Dedifferentiated amniotic fluid mesenchymal stem cell (primary cell): ENCODE measurements at regions not wholly inside any gene's neighbourhood (a gene's known extent, or its start where the extent isn't known, plus 50 kb on each side); places are given as distances from the start of the nearest gene placed in this dataset.

ENCODE experiments used
- DNase-seq: peaks from one replicate; pipeline ENCODE4 v3.0.0-alpha.2; 2016; ENCODE audit errors: extremely low spot score

DNA sequence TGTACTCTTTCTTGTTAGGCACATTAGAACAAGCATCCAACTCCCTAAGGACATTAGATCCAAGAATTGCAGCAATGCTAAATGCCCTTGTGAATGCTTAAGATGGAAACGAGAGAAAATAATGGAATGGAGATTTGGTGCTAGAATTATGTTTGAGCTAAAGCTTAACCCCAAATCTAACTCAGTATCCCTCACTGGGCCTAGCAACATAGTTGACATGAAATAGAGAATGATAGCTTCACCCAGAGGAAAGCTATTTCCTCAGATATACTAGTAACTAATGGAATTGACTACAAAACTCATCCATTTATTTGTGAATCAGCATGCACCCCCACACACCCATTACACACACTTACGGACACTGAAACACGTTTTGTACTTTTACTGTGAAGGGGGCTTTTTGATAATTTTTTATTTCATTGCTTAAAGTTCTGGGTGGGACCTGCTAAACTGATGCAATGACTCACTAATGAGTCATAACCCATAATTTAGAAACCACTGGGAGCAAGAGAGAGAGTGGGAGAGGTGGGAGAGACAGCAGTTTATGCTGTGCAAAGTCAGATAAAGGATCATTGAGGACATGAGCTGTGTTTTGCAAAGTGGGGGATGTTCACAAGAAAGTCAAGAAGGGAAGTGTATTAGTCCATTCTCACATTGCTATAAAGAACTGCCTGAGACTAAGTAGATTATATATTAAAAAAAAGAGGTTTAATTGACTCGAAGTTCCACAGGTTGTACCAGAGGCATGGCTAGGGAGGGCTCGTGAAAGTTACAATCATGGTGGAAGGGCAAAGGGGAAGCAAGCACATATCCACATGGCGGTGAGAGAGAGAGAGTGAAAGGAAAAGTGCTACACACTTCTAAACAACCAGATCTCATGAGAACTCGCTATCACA, 382.7 kb downstream of the SFMBT2 start:
- no peak for DNase-seq

- no peak for DNase-seq
Measured at GRCh38 chr10:7027237-7027912, 383.5 kb downstream of the SFMBT2 start.

- no peak for DNase-seq
Measured at GRCh38 chr10:7026818-7027217, 384.0 kb downstream of the SFMBT2 start.

DNA sequence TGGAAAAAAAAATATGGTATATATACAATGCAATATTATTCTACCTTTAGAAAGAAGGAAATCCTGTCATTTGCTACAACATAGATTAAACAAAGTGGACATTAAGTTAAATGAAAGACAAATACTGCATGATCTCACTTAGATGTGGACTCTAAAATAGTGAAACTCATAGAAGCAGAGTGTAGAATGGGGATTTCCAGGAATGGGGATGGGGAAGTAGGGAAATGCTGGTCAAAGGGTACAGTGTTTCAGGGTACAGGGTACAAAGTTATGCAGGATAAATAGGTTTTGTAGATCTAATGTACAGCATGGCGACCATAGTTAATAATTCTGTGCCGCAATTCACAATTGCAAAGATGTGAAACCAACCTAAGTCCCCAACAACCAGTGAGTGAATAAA, 385.5 kb downstream of the SFMBT2 start:
- DNase-seq: no peak

- DNase-seq: no peak
Measured at GRCh38 chr10:7015457-7015856, 395.4 kb downstream of the SFMBT2 start.

DNA sequence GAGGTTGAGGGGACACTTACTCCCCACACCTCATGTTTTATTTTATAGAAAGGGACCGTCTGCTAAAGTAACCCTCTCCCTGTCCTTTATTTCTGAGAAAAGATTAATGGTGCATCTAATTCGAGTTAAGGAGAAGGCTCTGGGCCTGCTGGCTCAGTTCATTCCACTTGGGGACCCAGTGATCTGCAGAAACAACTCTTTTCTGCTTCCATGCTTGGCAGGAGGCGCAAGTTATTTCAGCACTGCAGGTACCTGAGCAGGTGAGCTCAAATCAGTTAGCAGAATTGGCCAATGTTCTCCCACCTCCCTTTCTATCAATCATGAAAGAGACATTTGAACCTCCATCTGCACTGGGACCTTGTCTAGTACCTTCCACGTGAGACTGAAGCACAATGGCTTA, 396.1 kb downstream of the SFMBT2 start:
- DNase-seq: no peak

GRCh38 chr10:7011994-7012393, 398.8 kb downstream of the SFMBT2 start:
- no peak for DNase-seq

GRCh38 chr10:7008645-7009044, 402.2 kb downstream of the SFMBT2 start:
- no peak for DNase-seq

- DNase-seq: no peak
Measured at GRCh38 chr10:7007600-7008190, 403.1 kb downstream of the SFMBT2 start.

- DNase-seq: no peak
Measured at GRCh38 chr10:7006566-7006965, 404.3 kb downstream of the SFMBT2 start.

DNA sequence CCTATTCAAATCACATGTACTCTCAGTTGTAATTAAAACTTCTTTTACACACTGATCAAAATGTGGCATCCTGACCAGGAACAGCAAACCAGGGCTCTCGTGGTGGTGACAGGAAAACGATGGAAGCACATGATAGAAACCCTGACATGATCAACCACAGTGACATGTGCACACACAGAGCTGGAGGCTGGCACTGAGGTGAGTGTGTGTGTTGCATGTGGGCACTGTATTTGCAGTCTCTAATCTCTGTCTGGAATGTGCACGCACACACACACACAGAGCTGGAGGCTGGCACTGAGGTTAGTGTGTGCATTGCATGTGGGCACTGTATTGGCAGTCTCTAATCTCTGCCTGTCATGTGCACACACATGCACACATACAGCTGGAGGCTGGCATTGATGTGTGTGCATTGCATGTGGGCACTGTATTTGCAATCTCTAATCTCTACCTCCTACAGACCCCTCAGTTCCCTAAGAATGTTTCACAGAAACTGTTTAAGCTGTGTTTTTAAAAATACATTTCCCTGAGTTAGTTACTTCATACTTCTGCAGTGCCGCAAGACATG, 406.9 kb downstream of the SFMBT2 start:
- DNase-seq: no peak

DNA sequence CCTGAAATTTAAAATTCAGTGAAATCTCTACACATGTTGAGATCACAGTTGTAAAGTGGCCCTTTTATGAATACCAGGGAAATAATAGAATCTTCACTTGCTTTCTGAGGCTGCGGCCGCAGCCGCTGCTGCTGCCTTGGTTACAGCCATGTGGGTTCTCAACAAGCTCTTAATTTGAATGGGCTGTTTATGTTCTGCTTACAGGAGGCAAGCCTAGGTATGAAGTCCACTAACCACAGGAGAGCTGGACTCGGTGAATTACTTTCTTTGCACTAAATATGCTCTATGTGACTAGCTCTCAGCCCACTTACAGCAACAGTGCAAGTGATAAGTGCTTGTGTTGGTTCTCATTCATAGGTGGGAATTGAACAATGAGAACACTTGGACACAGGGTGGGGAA, 410.8 kb downstream of the SFMBT2 start:
- DNase-seq: no peak

GRCh38 chr10:6999232-6999925, 411.5 kb downstream of the SFMBT2 start:
- no peak for DNase-seq

- DNase-seq: no peak
Measured at GRCh38 chr10:6997509-6997908, 413.3 kb downstream of the SFMBT2 start.

GRCh38 chr10:6996431-6996830, 414.4 kb downstream of the SFMBT2 start:
- no peak for DNase-seq

DNA sequence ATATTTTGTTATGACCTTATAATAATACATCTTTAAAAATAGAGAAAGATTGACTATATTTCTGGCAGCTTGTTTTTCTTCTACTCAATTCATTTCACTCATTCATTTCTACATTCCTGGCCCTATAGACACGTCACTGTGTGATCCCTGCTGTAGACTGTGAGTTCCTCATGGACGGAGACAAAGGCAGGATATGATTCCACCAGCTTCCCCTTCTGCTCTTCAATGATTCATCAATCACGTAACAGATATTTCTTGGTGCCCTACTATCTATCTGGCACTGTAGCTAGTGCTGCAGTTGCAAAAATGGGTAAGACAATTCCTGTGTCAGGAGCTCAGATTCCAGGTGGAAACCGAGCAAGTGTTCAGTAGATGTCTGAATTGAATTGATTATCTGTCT, 415.0 kb downstream of the SFMBT2 start:
- DNase-seq: no peak

DNA sequence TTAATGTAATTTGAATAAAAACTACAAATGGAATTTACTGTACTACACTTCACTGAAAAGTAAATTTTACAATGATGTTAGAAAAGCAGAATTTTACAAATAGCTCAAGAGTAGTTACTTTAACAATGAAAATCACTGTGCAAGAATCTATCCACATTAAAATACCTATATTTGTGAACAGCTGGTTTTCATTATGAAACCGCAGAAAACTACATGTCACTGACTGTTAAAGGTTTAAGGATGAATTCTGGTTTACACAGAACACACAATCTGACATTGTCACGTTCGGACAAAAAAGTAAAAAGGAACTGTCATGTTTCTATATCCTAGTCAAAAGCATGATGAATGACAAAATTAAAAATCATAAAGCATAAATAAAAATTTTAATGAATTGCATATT, 415.3 kb upstream of the PRKCQ start:
- no peak for DNase-seq

DNA sequence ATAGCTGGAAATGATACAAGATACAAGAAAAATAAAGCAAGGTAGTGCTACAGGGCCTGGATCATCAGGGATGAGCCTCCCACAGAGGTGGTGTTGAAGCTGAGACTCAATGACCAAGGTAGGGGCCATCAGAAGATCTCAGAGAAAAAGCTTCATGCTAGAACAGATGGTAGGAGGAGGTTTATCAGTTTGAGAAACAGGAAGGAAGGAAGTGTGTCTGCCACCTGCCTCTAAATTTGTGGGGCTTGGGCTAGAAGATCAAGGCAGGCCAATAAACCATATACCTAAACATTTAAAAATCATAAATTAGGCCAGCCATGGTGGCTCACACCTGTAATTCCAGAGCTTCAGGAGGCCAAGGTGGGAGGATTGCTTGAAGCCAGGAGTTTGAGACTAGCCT, 410.8 kb upstream of the PRKCQ start:
- DNase-seq: no peak

DNA sequence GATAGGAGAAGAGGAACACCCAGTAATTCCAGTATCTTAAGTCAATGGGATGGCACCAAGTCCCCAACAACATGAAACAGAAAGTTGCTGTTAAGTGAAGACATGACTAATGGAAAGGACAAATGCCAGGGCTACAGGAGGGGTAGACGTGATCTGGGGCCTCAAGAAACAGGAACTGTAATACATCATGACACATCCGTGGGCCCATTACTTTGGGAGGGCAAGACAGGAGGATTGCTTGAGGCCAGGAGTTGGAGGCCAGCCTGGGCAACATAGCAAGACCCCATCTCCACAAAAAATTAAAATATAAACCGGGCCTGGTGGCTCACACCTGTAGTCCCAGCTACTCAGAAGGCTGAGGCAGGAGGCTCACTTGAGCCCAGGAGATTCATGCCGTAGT, 408.6 kb upstream of the PRKCQ start:
- no peak for DNase-seq

GRCh38 chr10:6987536-6987945, 407.5 kb upstream of the PRKCQ start:
- no peak for DNase-seq

DNA sequence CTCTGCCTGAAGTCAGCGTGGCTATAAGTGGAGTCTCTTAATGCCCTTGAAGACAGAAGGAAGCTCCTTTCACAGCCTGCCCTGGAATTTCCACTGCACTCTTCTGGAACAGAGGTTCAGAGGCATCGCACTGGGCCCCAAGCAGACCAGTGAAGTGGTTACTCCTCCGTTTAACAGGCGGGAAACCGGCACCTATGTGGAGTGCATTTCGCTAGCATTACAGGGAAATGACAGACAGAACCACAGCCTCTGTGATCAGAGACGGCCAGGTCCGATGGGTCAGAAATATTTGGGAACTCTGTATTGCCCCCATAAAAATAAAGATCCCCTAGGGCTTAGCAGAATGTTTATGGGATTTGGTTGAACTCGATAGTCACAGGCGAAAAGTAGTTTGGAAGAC, 406.9 kb upstream of the PRKCQ start:
- no peak for DNase-seq

DNA sequence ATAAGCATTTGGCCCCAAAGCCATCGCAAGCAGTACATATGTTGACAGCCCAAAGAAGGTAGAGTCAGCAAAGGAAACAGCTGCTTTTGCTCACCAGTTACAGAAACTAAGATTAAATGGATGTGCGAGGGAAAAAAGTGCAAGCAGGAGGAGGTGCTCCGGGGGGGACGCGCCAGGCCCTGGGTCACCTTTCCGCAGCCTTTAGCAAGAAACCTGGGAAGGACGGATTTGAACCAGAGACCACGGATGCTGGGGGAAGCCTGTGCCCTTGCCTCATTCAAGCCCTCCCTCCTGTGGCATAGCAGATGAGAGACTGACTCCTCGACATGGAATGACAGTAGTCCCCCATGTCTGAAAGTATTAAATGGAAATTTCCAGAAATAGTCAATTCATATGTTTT, 405.6 kb upstream of the PRKCQ start:
- no peak for DNase-seq
